ENCODE measurements at regions not wholly inside any gene's neighbourhood (a gene's known extent, or its start where the extent isn't known, plus 50 kb on each side); places are given as distances from the start of the nearest gene placed in this dataset.

DNA sequence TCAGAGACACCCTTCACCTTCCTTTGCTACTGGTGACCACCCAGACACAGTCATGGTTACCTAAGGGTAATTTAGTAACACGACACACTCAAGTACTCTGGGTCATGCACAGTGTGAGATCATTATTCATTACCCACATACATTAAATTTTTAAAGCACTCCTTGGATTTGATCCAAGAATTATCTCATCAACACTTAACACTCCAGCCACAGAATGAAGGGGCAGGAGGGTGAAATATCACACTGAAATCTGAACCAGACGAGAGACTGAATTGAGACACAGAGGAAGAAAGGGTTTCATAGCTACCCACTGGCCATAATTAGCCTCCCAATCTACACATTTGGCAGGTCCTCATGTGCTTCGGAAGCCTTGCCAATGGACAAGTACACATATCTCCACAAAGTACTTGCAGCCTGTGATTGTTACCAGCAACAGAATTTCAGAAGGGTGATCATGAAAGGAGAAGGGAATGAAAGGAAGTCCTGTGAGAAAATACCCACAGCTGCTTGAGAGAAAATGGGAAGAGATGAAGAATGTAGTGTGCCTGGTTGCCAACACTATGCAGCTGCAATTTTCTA, 189.3 kb downstream of the POLR1F start:
- Histone ChIP-seq H3K36me3 (ENCODE audit: control insufficient read depth, insufficient read depth, low read length) (no peaks in the 10 kb centered on the region), H2BK120ac (ENCODE audit: low read depth, low read length) (no peak overlapping the region), H3K9me3 (ENCODE audit: control insufficient read depth, insufficient read depth, low read length) (no peaks in the 10 kb centered on the region), H2BK20ac (ENCODE audit: low read depth, low read length) (no peak overlapping the region), H3K9ac (ENCODE audit: low read depth, low read length) (no peak overlapping the region), H4K20me1 (ENCODE audit: insufficient read depth, low read length) (no peaks in the 10 kb centered on the region), H3K56ac (ENCODE audit: extremely low read depth, insufficient read depth, low read length) (no peak overlapping the region), H3K14ac (replicated peaks; ENCODE audit: low read depth, low read length) (no peak overlapping the region), H3K23ac (ENCODE audit: low read depth, low read length) (no peak overlapping the region), H2AFZ (replicated peaks; ENCODE audit: low read length, poor library complexity) (no peak overlapping the region), H4K91ac (ENCODE audit: insufficient read depth, low read depth, low read length) (no peak overlapping the region), H3K9me1 (ENCODE audit: insufficient read depth, low read length) (no peaks in the 10 kb centered on the region), H3K27me3 (ENCODE audit: control insufficient read depth, insufficient read depth, low read length) (no peaks in the 10 kb centered on the region), H3K4me3 (ENCODE audit: insufficient read depth, low read depth, low read length) (no peak overlapping the region), H4K5ac (ENCODE audit: low read depth, low read length) (no peak overlapping the region), H2AK5ac (ENCODE audit: low read depth, low read length) (no peak overlapping the region), H2BK5ac (ENCODE audit: low read depth, low read length, poor library complexity, severe bottlenecking) (no peak overlapping the region), H2AK9ac (replicated peaks; ENCODE audit: low read depth, low read length, poor library complexity) (no peak overlapping the region), H2BK15ac (ENCODE audit: low read depth, low read length) (no peak overlapping the region), H3K4me1 (ENCODE audit: control insufficient read depth, insufficient read depth, low read length) (no peaks in the 10 kb centered on the region), H4K8ac (ENCODE audit: low read depth in 2 of 2, low read length in 2 of 2) (no peak overlapping the region), H3K18ac (ENCODE audit: low read depth, low read length) (no peak overlapping the region), H3K27ac (ENCODE audit: insufficient read depth, low read length) (no peak overlapping the region), H3K4me2 (ENCODE audit: low read depth, low read length) (no peak overlapping the region), H3K79me1 (ENCODE audit: low read depth in 1 of 2, low read length in 2 of 2) (no peaks in the 10 kb centered on the region), H3K4ac (ENCODE audit: low read depth, low read length) (no peak overlapping the region)
- no CpG with 5 or more reads among the region's 3 CpGs for WGBS, 2 experiments (ENCODE audit: extremely low coverage in 2 of 2, insufficient read length in 1 of 2)
- no TSS peak for BruUV-seq (replicated peaks)
- no peak for DNase-seq
- CTCF ChIA-PET = interaction anchor here (1.1 kb wide), 1 partner anchor 28 kb away, joined by 3 read pairs; no protein-coding TSS in a partner anchor
- in situ Hi-C loops (cut with MboI; ENCODE audit: low sequenced_read_pairs) (no loop called here), dilution Hi-C loops (cut with HindIII; ENCODE audit: low sequenced_read_pairs, unreplicated experiment) (no loop called here), intact Hi-C loops (cut with micrococcal nuclease) (loop anchor here (10.0 kb wide), 1 partner anchor 65 kb away; no protein-coding TSS in a partner anchor)
- POLR2A ChIA-PET (ENCODE audit: unreplicated experiment) = no interaction called here
- no peak for TF ChIP-seq MAFK (IDR thresholded peaks at IDR 0.05; ENCODE audit: low read depth, low read length)
- TF ChIP-seq CHD1 (IDR thresholded peaks at IDR 0.05; ENCODE audit: low read depth, low read length) = no peak
- TF ChIP-seq, protein P1, sequence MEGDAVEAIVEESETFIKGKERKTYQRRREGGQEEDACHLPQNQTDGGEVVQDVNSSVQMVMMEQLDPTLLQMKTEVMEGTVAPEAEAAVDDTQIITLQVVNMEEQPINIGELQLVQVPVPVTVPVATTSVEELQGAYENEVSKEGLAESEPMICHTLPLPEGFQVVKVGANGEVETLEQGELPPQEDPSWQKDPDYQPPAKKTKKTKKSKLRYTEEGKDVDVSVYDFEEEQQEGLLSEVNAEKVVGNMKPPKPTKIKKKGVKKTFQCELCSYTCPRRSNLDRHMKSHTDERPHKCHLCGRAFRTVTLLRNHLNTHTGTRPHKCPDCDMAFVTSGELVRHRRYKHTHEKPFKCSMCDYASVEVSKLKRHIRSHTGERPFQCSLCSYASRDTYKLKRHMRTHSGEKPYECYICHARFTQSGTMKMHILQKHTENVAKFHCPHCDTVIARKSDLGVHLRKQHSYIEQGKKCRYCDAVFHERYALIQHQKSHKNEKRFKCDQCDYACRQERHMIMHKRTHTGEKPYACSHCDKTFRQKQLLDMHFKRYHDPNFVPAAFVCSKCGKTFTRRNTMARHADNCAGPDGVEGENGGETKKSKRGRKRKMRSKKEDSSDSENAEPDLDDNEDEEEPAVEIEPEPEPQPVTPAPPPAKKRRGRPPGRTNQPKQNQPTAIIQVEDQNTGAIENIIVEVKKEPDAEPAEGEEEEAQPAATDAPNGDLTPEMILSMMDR (conservative IDR thresholded peaks at IDR 0.05; ENCODE audit: low read depth, low read length) = no peak
- no peak for TF ChIP-seq RFX5 (IDR thresholded peaks at IDR 0.05; ENCODE audit: low read depth, low read length)
- TF ChIP-seq RAD21 (IDR thresholded peaks at IDR 0.05; ENCODE audit: low read length) = no peak
- TF ChIP-seq, protein P2, sequence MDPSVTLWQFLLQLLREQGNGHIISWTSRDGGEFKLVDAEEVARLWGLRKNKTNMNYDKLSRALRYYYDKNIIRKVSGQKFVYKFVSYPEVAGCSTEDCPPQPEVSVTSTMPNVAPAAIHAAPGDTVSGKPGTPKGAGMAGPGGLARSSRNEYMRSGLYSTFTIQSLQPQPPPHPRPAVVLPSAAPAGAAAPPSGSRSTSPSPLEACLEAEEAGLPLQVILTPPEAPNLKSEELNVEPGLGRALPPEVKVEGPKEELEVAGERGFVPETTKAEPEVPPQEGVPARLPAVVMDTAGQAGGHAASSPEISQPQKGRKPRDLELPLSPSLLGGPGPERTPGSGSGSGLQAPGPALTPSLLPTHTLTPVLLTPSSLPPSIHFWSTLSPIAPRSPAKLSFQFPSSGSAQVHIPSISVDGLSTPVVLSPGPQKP (IDR thresholded peaks at IDR 0.05; ENCODE audit: borderline replicate concordance, low read depth, low read length) = no peak
- TF ChIP-seq SMC3 (IDR thresholded peaks at IDR 0.05; ENCODE audit: low read depth, low read length) = no peak
- TF ChIP-seq BHLHE40 (IDR thresholded peaks at IDR 0.05; ENCODE audit: low read depth, low read length) = no peak
- no peak for TF ChIP-seq POLR2A (IDR thresholded peaks at IDR 0.05; ENCODE audit: low read depth, low read length)
- ATAC-seq (ENCODE audit: low read depth) = no peak
